ENCODE measurements at regions not wholly inside any gene's neighbourhood (a gene's known extent, or its start where the extent isn't known, plus 50 kb on each side); places are given as distances from the start of the nearest gene placed in this dataset.
"Not testable (repeated sequence)": the region's sequence is repeated elsewhere in the genome, so short reads cannot be mapped to it uniquely, and the experiment has no call there.

DNA sequence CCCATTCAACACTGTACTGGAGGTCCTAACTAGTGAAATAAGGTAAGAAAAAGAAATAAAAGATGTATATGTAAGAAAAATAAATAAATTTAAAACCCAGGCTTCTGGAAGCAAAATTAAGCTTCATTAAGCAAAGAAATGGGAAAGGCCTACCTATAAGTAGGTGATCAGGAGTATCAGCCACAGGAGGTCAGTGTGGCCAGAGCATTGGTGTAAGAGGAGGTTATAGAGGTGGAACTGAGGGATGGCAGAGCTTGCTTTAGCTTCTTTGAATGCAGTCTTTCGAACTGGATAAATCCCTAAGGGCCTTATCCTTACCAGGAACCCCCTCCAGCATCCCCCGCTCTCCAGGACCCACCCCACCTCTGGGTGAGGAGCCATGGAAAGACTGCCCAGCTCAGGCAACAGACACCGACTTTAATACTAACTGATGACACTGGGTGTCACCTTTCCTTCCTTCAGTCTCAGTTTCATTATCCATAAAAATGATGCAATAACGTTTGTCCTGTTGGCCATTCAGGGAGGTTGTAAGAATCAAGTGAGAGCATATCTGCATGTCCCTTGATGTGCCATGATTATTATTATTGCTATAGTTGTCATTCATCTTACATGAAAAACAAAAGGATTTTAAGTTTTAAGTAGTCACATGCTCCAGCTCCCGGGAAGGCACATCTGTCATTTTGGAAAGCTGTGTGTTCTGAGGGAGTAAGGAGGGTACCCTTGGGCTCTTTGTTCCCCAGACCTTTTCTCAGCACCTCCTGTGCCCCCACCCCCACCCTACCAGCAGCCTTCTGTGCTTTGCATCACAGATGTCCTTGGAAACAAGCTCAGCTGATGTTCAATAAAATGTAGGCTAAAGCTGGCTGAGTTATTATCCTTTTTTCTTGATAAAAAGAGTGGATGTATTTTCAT lies 50.8 kb upstream of the CTNNA1 start:
- no peak for DNase-seq

DNA sequence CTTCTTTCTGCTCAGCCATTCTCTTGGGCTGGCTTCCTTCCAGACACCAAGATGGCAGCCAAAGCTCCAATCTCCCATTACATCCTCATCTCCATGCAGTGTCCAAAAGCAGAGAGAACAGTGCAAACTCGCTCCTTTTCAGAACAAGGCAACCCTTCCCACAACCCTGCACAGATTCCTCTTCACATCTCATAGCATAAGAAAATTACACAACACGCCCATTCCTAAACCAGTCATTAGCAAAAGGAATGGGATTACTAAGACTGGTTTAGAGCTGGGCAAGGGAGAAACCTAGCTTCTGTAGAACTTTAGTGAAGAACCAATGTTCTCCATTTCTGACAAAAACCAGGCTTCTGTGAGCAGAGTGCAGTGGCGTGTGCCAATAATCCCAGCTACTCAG lies 51.5 kb upstream of the CTNNA1 start:
- DNase-seq, result no peak

DNA sequence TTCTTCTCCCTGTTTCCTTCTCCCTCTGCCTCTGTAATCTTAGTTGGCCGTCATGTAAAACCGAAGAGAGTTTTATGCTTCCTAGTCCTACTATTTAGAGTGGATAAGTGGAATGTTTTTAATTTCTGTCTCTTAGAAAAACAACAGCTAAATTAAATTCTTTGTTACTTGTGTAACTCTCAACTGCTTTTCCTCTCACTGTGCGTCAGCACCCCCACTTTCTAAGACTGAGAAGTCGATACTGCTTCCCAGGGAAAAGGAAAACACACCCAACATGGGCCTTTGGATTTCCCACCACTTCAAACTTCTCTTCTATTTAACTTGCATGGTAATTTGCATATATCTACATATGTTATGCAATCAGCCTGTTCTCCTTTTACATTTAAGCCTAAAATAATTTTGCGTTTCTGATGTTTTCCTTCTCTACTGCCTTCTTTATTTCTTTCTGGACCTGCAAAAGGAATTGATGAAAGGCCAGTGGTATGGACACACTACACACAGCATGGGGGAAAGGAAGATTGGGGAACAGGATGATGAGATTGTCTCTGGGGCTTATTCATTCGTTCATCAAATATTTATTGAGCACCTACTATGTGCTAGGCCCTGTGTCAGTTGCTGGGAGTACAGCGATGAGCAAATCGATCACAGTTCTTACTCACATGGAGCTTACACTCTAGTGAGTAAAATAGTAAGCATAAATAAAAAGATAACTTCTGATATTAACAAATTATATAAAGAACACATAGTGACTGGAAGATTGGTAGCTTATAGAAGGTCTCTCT lies 52.5 kb upstream of the CTNNA1 start:
- DNase-seq, result no peak

DNA sequence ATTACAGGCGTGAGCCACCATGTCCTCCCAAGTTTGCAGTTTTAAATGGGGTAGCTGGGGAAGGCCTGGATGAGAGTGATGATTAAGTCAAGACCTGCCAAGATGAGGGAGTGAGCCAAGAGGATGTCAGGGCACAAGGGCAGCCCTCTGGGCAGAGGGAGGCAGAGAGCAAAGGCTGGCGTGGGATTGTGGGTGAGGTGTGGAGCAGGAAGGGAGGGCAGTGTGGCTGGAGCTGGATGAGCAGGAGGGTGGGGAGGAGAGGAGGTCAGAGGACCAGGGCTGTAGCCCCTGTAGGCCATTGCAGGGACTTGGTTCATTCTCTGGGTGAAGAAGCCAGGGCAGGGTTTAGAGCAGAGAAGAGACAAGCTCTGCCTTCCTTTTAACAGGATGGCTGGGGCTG lies 53.7 kb upstream of the CTNNA1 start:
- DNase-seq, result no peak

DNA sequence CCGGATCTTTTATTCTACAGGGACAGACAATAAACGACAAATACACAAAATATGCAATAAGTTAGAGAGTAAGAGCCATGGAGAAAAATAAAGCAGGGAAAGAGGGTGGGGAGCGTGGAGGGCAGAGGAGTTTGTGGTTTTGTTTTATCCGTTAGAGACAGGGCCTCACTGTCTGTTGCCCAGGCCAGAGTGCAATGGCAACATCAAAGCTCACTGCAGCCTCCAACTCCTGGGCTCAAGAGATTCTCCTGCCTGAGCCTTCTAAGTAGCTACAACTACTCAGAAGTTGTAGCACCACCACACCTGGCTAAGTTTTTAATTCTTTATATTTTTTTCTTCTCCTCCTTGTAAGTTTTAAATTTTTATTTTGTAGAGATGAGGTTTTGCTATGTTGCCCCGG lies 54.5 kb upstream of the CTNNA1 start:
- DNase-seq, result no peak

DNA sequence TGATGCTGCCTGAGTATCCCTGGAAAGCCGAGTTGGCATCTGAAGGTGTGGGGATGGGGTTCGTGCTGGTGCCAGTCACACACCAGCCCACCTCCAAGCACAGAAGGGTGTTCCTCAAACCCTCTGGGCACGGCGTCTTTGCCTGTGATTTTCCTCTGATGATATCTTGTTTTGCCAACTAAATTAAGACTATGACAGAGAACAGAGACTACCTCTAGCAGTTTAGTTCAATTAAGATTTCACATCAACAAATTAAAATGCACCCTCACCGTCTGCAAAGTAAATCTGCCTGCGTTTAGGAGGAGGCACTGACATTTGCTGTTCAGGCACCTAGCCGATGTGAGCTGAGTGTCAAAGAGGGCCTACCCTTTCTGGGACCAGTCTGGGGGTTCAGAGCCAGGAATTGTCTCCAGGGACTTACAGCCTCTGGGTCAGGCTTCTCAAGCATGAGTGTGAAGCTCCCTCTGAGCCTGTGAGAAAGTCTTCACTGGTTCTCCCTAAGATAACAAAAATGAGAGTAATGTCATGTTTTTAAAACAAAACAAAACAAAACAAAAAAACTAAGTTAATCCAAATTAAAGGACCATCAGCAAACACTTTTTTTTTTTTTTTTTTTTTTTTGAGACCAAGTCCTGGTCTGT lies 55.4 kb upstream of the CTNNA1 start:
- DNase-seq, result no peak

DNA sequence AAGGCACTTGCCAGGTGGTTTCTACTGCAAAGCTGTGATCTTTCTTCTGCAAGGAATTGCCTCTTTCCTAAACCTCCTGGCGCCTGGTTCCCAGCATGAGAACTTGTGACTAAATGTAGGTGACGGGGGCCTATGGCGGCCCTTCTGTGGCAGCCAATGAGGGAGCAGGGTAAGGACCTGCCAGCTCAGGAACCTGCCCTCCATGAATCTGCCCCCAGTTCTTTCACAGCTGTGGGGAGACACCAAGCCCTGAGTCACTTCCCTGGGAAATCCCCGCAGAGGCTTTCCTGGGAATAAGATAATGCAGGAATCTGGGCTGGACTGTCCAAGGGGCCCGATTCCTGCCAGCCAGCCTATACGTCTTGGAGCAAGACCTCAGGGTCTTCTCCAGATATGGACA lies 56.7 kb upstream of the CTNNA1 start:
- no peak for DNase-seq

DNA sequence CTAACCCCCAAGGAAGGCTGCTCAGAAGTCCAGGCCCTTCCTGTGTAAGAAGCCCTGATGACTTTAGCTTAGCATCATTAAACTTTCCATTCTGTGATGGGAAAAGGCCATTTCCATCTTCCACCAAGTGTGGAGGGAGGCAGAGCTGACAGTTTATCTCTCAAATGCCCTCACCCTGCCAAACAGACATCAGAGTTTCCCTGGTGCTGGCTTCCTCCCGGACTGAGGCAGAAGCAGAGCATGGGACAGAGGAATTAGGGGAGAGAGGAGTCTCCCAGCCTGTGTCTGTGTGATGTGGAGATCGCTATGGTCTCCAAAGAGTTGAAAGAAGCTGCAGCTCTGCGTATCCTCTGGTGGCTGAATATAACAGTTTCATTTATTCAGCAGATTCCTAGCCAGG lies 57.4 kb upstream of the CTNNA1 start:
- DNase-seq, result no peak

DNA sequence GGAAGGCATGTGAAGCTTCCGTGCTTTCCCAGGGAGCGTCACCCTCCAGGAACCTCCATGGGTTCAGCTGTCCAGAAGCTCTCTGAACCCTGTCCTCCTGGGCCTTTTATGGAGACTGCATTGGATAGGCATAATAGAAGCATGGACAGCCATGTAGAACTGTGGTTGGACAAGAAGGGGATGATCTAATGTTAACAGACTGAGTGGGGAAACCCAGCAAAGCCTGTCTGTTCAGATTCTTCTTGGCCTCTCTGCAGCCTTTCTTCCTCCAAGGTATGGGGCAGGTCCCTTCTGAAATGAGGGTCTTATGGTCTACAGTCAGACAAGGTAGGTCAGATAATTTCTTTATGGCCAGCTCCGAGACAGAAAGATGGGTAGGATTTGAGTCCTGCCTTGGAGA lies 59.1 kb upstream of the CTNNA1 start:
- DNase-seq, result no peak

DNA sequence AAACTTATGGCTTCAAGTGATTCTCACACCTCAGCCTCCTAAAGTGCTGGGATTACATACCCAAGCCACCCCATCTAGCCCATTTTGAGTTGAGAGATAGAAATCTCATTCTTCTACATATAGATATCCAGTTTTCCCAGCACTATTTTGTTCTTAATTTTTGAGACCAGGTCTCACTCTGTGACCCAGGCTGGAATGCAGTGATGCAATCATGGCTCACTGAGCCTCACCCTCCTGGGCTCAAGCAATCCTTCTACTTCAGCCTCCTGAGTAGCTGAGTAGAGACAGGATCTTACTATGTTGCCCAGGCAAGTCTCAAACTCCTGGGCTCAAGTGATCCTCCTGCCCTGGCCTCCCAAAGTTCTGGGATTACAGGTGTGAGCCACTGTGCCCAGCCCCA lies 60.9 kb upstream of the CTNNA1 start:
- no peak for DNase-seq

DNA sequence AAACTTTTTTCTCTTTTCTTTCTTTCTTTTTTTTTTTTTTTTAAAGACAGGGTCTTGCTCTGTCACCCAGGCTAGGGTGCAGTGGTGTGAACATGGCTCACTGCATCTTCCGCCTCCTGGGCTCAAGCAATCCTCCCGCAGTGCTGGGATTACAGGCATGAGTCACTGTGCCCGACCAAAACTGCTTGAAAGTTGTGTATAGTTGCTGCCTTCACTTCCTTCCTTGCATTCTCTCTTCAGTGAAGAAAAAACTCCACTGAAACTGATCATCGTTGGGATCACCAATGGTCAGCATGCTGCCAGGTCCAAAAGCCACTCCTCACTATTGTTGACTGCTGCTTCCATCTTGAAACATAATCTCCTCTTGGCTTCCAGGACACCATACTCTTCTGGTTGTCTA lies 66.6 kb upstream of the CTNNA1 start:
- DNase-seq, result no peak

DNA sequence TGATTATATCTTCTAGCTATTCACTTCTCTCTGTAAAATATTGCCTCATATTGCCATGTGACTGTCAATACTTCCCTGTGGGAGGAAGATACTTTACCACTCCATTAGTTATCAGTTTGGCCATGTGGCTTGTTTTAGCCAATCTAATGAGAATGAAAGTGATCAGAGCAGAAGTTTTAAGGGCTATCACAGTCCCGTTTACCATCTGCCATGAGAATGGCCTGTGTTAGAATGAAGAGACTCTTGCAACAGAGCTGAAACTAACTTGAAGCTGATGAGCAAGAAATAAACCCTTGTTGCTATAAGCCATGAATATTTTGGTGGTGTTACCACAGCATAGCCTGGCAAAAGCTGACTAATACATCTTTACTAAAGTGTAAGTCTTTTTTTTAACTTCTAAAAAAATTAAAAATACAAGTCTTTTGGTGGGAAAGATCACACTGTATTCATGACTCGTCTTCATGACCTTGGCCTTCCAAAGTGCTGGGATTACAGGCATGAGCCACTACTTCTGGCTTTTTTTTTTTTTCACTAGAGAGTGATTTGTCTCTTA lies 68.0 kb upstream of the CTNNA1 start:
- no peak for DNase-seq

DNA sequence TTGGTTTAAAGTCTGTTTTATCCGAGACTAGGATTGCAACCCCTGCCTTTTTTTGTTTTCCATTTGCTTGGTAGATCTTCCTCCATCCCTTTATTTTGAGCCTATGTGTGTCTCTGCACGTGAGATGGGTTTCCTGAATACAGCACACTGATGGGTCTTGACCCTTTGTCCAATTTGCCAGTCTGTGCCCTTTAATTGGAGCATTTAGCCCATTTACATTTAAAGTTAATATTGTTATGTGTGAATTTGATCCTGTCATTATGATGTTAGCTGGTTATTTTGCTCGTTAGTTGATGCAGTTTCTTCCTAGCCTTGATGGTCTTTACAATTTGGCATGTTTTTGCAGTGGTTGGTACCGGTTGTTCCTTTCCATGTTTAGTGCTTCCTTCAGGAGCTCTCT lies 70.8 kb upstream of the CTNNA1 start:
- not testable (repeated sequence) for DNase-seq

DNA sequence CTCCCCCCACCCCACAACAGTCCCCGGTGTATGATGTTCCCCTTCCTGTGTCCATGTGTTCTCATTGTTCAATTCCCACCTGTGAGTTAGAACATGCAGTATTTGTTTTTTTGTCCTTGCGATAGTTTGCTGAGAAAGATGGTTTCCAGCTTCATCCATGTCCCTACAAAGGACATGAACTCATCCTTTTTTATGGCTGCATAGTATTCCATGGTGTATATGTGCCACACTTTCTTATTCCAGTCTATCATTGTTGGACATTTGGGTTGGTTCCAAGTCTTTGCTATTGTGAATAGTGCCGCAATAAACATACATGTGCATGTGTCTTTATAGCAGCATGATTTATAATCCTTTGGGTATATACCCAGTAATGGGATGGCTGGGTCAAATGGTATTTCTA lies 74.4 kb upstream of the CTNNA1 start:
- DNase-seq, result not testable (repeated sequence)

DNA sequence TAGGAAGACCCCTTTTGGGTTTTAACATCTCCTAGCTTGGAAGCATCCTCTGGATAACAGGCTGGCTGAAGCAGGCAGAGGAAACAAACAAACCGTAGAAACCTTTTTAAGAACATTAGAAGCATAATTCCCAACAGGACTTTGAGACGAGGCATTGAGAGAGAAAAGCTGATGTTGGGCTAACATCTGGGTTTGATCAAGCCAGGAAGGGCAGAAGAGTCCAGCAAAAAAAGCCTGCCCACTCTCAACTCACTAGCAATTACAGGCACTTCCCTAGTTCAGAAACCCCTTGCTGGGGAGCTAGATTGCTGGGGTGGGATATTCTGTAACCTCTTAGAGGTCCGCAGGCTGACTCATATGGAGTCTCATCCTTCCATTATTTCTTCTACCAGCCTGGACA lies 75.4 kb upstream of the CTNNA1 start:
- DNase-seq, result no peak

DNA sequence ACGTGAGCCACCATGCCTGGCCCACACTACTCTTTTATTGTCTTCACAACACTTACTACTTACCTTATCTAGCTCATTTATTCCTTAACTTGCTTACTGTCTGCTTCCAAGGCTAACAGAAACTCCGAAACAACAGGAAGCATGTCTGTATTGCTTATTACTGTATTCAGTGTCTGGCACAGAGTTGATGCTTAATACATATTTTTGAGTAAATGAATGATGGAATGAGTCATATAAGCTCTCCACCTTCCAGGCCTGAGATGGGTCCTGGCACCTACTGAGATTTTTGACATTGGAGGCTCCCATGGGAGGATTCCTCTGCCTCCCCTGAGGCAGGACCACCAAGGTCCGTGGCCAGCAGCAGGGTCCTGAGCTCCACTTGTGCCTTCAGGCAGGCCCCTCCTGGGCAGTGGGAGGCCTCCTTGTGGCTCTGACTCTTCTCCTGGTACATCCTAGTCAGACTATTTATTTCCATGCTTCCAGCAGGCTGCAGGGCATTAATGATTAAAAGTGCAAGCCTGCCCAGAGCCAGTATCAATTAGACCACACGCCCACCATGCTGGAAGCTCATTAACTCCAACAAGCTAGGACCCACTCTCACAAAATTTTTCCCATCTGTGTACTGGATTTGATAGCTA lies 76.5 kb upstream of the CTNNA1 start:
- DNase-seq, result no peak

DNA sequence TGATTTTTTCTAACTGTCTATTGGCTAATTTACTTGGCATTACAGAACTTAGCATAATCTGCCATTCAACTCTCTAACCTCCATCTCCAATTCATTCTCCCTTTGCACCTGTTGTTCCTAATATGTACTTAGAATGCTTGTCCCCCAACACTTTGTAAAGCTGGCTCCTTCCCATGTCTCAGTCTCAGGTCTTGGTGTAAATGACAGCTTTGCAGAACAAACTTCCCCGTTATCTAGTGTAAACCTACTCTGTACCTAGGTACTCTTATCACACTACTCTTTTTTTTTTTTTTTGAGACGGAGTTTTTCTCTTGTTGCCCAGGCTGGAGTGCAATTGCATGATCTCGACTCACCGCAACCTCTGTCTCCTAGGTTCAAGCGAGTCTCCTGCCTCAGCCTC lies 77.2 kb upstream of the CTNNA1 start:
- DNase-seq, result no peak

DNA sequence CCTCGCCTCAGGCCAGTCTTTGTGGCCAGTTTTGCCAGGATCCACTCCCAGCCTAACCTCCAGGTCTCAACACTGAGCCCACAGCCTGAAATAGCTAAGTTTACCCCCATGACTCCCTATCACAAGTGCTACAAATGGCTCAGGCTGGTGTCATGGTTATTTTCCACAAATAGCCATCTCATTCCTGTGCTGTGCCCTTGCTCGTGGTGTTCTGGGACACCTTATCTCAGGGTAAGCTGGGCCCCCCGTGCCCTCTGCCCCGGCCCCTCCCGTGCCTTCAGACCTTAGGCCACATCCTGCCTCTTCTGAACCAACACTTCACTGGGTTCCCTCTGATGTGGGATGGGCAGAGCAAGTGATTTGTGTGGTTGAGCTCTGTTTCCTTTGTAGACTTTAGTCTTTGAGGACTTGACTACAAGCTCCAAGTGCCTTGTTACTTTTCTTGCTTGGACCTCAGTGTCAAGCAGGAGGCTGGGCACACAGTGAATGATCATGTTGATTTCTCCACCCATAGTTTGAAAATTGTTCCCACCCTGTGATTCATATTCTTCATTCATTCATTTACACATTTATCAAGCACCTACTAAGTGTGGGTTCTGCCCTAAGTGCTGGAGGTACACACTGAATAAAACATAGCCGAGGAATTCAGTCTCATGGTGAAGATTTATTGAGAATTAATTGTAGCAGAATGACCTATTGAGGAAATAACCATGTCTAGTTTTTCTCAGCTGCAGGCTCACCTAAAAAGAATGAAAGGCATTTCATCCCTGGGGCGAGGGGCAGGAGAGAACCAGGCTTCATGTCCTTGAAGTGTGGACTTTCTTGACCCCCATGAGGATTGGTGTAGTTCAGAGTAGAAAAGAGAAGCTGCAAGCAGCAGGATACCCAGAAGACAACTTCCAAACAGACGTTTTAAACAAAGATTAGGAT lies 84.5 kb upstream of the CTNNA1 start:
- DNase-seq, result no peak

DNA sequence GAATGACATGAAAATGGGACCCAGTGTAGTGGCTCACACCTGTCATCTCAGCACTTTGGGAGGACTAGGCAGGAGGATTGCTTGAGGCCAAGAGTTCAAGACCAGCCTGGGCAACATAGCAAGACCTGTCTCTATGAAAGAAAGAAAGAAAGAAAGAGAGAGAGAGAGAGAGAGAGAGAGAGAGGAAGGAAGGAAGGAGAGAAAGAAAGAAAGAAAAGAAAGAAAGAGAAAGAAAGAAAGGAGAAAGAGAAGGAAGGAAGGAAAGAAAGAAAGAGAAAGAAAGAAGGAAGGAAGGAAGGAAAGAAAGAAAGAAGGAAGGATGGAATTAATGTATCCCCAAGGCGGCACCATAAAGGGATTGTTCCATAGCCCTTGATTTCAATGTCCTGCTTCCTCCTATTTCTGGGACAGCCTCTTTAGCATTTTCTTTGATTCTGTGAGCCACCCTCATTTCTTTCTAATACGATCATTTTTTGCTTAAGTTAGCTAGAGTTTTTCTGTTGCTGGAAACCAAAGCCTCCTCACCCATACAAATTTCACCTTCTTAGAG lies 85.4 kb upstream of the CTNNA1 start:
- not testable (repeated sequence) for DNase-seq

DNA sequence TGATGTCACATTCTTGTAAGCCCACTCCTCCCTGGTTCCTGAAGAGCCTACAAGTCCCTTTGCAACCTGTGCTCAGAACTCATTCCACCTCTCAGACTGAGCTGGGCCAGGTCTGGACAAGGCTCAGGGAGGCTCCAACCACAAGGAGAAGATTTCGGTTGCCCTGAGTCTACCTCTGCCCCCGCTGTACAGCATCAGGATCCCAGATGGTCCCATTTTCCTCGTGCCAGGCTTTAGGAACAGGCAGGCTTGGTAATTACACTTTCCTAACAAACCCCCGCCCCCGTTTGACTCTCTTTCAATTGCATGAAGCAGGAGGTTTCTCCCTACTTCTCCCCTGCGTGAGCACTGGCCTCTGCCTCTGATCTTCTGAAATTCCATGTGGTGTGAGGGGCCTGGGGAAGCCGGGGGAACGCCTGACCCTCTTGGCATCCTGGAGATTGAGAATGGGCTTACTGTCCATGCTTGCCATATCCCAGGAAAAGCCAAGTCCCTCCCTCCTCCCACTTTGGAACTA lies 86.9 kb upstream of the CTNNA1 start:
- no peak for DNase-seq

DNA sequence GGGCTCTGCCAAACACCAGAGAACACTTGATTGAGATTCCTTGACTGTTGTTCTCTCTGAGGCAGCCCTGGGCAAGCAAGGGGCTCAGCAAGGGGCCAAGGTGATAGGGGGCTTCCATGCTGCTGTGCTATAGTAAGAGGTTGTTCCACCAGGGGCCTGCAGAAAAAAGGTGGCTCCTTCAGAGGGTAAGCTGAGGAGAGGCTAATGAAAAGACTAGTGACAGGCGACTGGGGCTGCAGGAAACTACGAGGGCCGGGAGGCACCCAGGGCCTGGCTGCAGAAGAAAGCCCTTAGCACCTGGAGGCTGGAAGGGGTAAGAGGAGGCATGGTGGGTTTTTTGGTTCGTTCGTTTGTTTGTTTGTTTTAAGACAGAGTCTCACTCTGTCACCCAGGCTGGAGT lies 88.0 kb upstream of the CTNNA1 start:
- no peak for DNase-seq

Data from DMS79 (cell line).